D721Med (cell line): ENCODE measurements at regions not wholly inside any gene's neighbourhood (a gene's known extent, or its start where the extent isn't known, plus 50 kb on each side); places are given as distances from the start of the nearest gene placed in this dataset.

Experiments used
- DNase-seq: peaks from one replicate; pipeline ENCODE4 v3.0.0; 2011; ENCODE audit warnings: low spot score; ENCODE audit not compliant: insufficient read length
- FAIRE-seq: peaks from 2 replicates; lab custom pipeline; 2011; peaks lifted over from hg19 to GRCh38; lab: Jason Lieb, UNC
- TF ChIP-seq, protein P1 (sequence below): IDR thresholded peaks from 2 replicates; pipeline ENCODE4 v1.5.1; 2012; ENCODE audit warnings: mild to moderate bottlenecking, control low read depth; ENCODE audit not compliant: insufficient read depth; ENCODE audit errors: missing control alignments

DNA sequence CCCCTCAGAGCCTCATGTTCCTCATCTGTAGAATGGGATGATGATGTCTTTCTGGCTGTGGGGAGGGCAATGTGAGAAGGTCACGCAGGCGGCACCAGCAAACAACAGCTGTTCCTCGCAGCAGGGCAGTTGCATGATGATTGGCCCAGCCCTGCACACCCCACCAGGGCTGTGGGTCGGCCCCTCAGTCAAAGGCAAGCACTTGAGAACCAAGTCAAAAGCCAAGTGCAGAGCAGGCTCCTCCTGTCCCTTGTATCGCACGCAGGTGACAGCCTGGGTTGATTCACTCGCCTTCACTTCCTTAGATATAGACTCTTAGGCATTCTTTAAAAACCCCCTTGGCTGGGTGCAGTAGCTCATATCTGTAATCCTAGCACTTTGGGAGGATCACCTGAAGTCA is 191.9 kb upstream of the C1orf174 start:
- DNase-seq = no peak
- no peak for FAIRE-seq
- TF ChIP-seq, protein P1, sequence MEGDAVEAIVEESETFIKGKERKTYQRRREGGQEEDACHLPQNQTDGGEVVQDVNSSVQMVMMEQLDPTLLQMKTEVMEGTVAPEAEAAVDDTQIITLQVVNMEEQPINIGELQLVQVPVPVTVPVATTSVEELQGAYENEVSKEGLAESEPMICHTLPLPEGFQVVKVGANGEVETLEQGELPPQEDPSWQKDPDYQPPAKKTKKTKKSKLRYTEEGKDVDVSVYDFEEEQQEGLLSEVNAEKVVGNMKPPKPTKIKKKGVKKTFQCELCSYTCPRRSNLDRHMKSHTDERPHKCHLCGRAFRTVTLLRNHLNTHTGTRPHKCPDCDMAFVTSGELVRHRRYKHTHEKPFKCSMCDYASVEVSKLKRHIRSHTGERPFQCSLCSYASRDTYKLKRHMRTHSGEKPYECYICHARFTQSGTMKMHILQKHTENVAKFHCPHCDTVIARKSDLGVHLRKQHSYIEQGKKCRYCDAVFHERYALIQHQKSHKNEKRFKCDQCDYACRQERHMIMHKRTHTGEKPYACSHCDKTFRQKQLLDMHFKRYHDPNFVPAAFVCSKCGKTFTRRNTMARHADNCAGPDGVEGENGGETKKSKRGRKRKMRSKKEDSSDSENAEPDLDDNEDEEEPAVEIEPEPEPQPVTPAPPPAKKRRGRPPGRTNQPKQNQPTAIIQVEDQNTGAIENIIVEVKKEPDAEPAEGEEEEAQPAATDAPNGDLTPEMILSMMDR = no peak

DNA sequence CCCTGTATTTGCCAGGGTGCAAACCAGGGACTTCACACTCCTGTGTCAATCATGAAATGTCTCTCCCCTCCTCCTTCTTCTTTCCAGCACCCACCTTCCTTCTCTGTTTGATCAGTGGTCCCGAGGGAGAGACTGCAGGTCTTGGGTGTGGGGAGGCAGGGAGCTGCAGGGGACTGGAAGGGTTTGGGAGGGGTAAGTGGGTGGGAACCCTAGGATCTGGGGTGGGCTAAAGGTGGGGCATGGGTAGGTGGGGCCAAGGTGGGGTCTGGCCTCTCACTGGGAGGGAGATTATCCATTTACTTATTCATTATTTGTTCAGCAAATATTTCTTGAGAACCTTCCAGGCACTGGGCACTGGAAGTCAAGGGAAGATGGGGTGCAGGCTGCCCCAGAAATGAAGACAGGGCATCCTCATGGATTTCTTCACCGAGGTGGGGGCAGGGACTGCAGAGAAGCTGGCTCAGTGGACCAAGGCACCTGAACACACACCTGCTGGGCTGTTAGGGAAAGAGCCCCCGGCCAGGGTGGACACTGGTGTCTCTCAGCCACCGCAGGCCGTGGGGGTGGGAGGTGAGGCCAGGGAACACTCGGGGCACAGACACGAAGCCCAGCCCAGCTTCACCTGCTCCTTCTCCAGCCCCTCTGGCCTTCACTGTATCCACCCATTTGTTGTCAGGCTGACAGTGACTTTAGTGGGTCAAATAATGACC is 193.9 kb upstream of the C1orf174 start:
- DNase-seq (no peak), FAIRE-seq (no peak)
- TF ChIP-seq, protein P1 = no peak

DNA sequence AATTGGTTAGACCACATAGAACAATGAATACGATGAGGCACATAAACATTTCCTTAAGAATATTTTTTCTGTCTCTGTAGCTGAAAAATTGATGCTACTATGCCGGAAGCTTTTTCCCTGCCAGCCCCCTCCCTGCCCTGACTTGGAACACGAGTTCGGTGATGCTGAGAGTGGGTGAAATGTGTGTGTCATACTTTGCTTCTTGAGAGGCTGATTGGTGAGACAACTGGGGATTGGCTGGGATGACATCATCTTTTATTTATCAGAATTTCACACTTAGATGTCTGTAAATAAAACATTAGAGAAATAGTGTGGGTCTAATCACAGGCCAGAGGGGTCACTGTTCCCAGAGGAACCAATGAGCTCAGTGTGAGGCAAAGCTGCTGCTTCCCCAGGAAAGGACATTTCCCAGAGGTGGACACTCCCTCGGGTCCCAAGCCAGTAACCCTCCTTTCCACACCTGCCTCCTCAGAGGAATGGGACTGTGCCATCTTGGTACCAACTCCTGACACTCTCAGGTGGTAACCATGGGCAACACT is 195.4 kb upstream of the C1orf174 start:
- FAIRE-seq (no peak), DNase-seq (no peak)
- TF ChIP-seq, protein P1 = no peak

DNA sequence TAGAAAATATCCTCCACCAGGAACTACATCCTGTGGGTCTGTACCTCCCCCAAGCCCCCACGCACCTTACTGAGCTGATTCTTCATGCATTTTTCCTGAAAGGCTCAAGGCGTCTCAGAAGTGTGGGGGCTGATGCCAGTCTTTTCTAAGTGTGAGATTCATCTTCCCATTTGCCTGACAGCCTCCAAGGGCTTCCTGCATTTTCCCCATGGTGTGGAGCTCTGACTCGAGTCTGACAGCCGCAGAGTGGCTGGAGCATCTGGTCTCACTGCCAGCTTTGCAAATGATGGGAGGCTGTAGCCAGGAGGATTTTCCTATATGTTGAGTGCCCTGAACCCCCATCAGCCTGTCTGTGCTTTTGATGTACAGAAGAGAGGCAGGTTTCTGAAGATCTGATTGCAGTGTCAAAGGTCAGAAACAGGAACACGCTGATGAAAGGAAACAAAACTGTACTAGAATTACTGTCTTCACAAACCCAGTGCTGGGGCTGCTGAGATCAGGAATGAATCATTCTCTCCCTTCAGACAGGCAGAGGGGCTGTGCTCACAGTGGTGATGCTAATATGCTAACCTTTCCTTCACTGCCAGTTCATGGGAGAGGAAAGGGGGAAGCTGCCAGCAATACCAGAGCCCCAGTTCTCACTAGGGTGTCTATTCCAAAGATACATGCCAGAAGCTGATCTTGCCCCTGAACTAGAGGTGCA is 201.5 kb upstream of the C1orf174 start:
- DNase-seq (no peak), FAIRE-seq (no peak)
- TF ChIP-seq, protein P1 = no peak

DNA sequence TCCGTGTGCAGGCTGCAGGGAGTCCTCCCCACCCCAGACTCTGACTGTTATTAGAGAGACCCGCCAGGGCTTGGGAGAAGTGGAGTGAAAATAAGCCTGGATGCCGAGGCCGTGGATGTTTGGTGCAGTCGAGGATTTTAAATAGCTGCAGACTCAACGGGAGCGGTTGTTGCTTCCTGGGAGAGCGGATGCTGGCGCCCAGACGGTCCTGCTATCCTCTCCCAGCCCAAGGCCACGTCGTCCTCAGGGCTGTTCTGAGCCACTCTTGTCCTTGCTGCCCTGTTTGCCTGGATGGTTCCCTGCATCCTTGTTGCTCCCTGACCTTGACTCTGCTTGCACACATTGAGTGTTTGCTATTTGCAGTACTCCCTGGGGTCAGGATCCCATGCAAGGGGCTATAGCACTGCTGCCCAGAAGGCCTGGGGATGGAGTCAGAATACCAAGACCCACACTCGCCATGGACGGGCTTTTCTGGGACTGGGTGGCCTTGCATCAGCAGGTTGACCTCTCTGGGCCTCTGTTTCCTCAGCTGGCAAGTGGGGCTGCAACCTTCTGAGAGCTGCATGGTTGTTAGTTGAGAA is 205.3 kb upstream of the C1orf174 start:
- no peak for FAIRE-seq

DNA sequence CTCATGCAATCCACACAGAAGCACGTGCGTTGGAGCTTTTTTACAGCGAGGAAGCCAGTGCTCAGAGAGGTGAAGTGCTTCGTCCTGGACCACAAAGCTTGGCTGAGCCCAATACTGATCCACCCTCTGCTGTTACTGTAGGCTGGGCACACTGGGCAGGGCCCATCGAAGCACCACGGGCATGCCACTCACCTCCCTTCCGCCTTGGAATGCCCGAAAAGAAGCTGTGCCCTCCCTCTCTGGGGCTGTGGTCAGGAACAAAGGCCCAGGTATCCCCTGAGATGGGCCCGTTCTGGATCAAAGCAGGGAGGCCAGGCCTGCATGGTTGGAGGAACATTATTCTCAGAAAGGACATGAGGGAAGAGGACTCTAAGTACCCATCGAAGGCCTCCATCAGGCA is 206.7 kb upstream of the C1orf174 start:
- FAIRE-seq = no peak
- DNase-seq = no peak
- TF ChIP-seq, protein P1 = no peak

More for the DNA sequence above, 205.3 kb upstream of the C1orf174 start:
- TF ChIP-seq, protein P1 = no peak
- DNase-seq = no peak

DNA sequence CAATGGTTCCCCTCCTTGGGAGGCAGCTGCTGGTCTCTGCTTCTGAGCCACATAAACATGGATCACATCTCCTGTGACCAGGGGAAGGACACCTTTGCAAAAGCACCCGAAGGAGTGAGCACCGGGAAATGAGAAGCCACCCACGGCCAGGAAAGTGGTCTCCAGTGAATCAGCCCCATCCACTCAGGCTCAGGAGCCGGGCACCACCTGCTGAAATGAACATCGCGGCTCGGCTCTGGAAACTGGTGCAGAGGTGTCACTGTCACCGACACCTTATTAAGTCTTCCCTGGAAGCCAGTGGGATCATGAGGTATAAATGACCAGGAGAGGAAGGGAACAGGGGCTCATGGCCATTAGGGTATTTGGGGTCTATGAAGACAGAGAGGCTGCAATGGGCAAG is 207.2 kb upstream of the C1orf174 start:
- no peak for FAIRE-seq
- DNase-seq = no peak
- TF ChIP-seq, protein P1 = no peak
